ENCODE measurements at regions not wholly inside any gene's neighbourhood (a gene's known extent, or its start where the extent isn't known, plus 50 kb on each side); places are given as distances from the start of the nearest gene placed in this dataset.

- no peak overlapping the region for H3K4me3 ChIP-seq (replicated peaks in 1 of 2; ENCODE audit: low read depth in 2 of 2, low read length in 2 of 2)
- DNase-seq (ENCODE audit: low read depth in 2 of 2), result no peak
- TF ChIP-seq CTCF (IDR thresholded peaks at IDR 0.05; ENCODE audit: low read depth, low read length), result no peak
These were observed 119.0 kb upstream of the SLC25A48 start for GRCh38 chr5:135715267-135716055.

- no peak for TF ChIP-seq CTCF (IDR thresholded peaks at IDR 0.05; ENCODE audit: low read depth, low read length)
- peak in 1 of 2 donors; percentile 9 for DNase-seq (ENCODE audit: low read depth in 2 of 2)
- no peak overlapping the region for H3K4me3 ChIP-seq (replicated peaks in 1 of 2; ENCODE audit: low read depth in 2 of 2, low read length in 2 of 2)
These were observed 120.2 kb upstream of the SLC25A48 start for GRCh38 chr5:135714126-135714894.

GRCh38 chr5:135713161-135713915 lies 121.1 kb upstream of the SLC25A48 start:
- DNase-seq (ENCODE audit: low read depth in 2 of 2), result no peak
- H3K4me3 ChIP-seq (replicated peaks in 1 of 2; ENCODE audit: low read depth in 2 of 2, low read length in 2 of 2), result no peak overlapping the region
- TF ChIP-seq CTCF (IDR thresholded peaks at IDR 0.05; ENCODE audit: low read depth, low read length), result no peak

- DNase-seq (ENCODE audit: low read depth in 2 of 2), result no peak
- no peak overlapping the region for H3K4me3 ChIP-seq (replicated peaks in 1 of 2; ENCODE audit: low read depth in 2 of 2, low read length in 2 of 2)
These were observed 122.6 kb upstream of the SLC25A48 start for GRCh38 chr5:135711911-135712310.

GRCh38 chr5:135710045-135710675 lies 124.3 kb upstream of the SLC25A48 start:
- no peak overlapping the region for H3K4me3 ChIP-seq (replicated peaks in 1 of 2; ENCODE audit: low read depth in 2 of 2, low read length in 2 of 2)
- TF ChIP-seq CTCF (IDR thresholded peaks at IDR 0.05; ENCODE audit: low read depth, low read length), result no peak
- no peak for DNase-seq (ENCODE audit: low read depth in 2 of 2)

More at GRCh38 chr5:135711911-135712310, 122.6 kb upstream of the SLC25A48 start:
- no peak for TF ChIP-seq CTCF (IDR thresholded peaks at IDR 0.05; ENCODE audit: low read depth, low read length)

- TF ChIP-seq CTCF (IDR thresholded peaks at IDR 0.05; ENCODE audit: low read depth, low read length), result no peak
- H3K4me3 ChIP-seq (replicated peaks in 1 of 2; ENCODE audit: low read depth in 2 of 2, low read length in 2 of 2), result no peak overlapping the region
- DNase-seq (ENCODE audit: low read depth in 2 of 2), result no peak
These were observed 125.3 kb upstream of the SLC25A48 start for GRCh38 chr5:135709208-135709575.

Data from cardiac fibroblast (primary cell).